ENCODE measurements at regions not wholly inside any gene's neighbourhood (a gene's known extent, or its start where the extent isn't known, plus 50 kb on each side); places are given as distances from the start of the nearest gene placed in this dataset.

DNA sequence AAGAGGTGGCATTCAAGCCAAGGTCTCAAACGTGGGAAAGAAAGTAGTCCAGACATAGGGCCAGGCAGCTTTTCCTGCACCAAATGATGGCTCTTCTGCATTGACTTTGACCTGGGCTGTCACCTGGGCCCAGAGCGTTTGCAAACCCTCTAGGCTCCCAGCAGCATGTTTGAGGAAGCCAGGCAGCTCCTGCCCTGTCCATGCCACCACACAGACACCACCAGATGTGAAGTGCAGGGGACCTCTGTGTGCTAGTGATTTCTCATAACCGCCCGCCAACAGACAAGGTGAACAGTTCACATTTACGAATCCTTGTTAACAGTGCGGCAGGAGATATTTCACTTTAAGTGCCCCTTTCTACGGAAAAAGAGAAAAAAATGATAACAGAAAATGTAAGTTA is 49.8 kb upstream of the FAM222A start:
- no peak for DNase-seq (ENCODE audit: low read depth, low spot score)
- no peak for FAIRE-seq
- H3K4me1 ChIP-seq (ENCODE audit: control insufficient read depth, extremely low read depth, insufficient read depth, low read length): no peaks in the 10 kb centered on the region
- H3K36me3 ChIP-seq (ENCODE audit: control insufficient read depth in 2 of 2, extremely low read depth in 1 of 2, insufficient read depth in 2 of 2, low read length in 2 of 2): no peaks in the 10 kb centered on the region
- H2AFZ ChIP-seq (ENCODE audit: low read depth, low read length): no peak overlapping the region
- intact Hi-C loops (cut with micrococcal nuclease) (no loop called here), dilution Hi-C loops (cut with MboI; ENCODE audit: extremely low pct_ligation_motif_present, low sequenced_read_pairs) (no loop called here)
- CTCF ChIA-PET: no interaction called here
- no peak overlapping the region for H3K4me2 ChIP-seq (ENCODE audit: insufficient read depth, low read length)
- peaks cover 0 to 2% of the 10 kb centered on the region in 2 experiments for H3K27me3 ChIP-seq (ENCODE audit: control insufficient read depth in 2 of 2, insufficient read depth in 2 of 2, low read length in 2 of 2)
- no peaks in the 10 kb centered on the region for H3K9me3 ChIP-seq (replicated peaks; ENCODE audit: control insufficient read depth, insufficient read depth, low read length)
- H3K9me1 ChIP-seq (replicated peaks; ENCODE audit: control insufficient read depth, extremely low read depth, insufficient read depth, low read length): no peaks in the 10 kb centered on the region
- POLR2A ChIA-PET: no interaction called here
- no peak overlapping the region for H3K9ac ChIP-seq (replicated peaks; ENCODE audit: extremely low read depth, insufficient read depth, low read length)
- no peaks in the 10 kb centered on the region for H4K20me1 ChIP-seq (replicated peaks; ENCODE audit: control insufficient read depth, extremely low read depth, insufficient read depth, low read length)
- no peak overlapping the region for H3K27ac ChIP-seq (ENCODE audit: insufficient read depth, low read depth, low read length)
- no peaks in the 10 kb centered on the region for H3K79me2 ChIP-seq (ENCODE audit: control insufficient read depth, insufficient read depth, low read length)
- no TSS peak for BruUV-seq (replicated peaks)
- H3K4me3 ChIP-seq (replicated peaks in 1 of 3; ENCODE audit: insufficient read depth in 1 of 3, low read depth in 1 of 3, low read length in 3 of 3): no peak overlapping the region
- TF ChIP-seq EZH2 (IDR thresholded peaks at IDR 0.05; ENCODE audit: borderline replicate concordance, low read depth, low read length, severe bottlenecking): no peak
- TF ChIP-seq, protein P1, sequence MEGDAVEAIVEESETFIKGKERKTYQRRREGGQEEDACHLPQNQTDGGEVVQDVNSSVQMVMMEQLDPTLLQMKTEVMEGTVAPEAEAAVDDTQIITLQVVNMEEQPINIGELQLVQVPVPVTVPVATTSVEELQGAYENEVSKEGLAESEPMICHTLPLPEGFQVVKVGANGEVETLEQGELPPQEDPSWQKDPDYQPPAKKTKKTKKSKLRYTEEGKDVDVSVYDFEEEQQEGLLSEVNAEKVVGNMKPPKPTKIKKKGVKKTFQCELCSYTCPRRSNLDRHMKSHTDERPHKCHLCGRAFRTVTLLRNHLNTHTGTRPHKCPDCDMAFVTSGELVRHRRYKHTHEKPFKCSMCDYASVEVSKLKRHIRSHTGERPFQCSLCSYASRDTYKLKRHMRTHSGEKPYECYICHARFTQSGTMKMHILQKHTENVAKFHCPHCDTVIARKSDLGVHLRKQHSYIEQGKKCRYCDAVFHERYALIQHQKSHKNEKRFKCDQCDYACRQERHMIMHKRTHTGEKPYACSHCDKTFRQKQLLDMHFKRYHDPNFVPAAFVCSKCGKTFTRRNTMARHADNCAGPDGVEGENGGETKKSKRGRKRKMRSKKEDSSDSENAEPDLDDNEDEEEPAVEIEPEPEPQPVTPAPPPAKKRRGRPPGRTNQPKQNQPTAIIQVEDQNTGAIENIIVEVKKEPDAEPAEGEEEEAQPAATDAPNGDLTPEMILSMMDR (IDR thresholded peaks at IDR 0.05; ENCODE audit: extremely low read depth in 1 of 2, insufficient read depth in 1 of 2, low read depth in 1 of 2, low read length in 2 of 2): no peak
- no peak for TF ChIP-seq POLR2A (IDR thresholded peaks at IDR 0.05; ENCODE audit: low read depth, low read length)
- TF ChIP-seq, protein P2, sequence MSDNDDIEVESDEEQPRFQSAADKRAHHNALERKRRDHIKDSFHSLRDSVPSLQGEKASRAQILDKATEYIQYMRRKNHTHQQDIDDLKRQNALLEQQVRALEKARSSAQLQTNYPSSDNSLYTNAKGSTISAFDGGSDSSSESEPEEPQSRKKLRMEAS (IDR thresholded peaks at IDR 0.05; ENCODE audit: insufficient read depth, insufficient read length): no peak
- no peak for TF ChIP-seq POLR2AphosphoS5 (IDR thresholded peaks at IDR 0.05; ENCODE audit: insufficient read depth, low read depth, low read length)
- no peak for TF ChIP-seq MYC (IDR thresholded peaks at IDR 0.05; ENCODE audit: low read depth, low read length)
- TF ChIP-seq GATA2 (IDR thresholded peaks at IDR 0.05; ENCODE audit: insufficient read depth, insufficient read length, low read depth, low read length): no peak
- TF ChIP-seq JUN (IDR thresholded peaks at IDR 0.05; ENCODE audit: borderline replicate concordance, insufficient read depth, insufficient read length, low read depth): no peak
- no peak for TF ChIP-seq FOS (IDR thresholded peaks at IDR 0.05; ENCODE audit: borderline replicate concordance, insufficient read depth, low read length)
